CD4-positive, alpha-beta T cell (primary cell): ENCODE measurements at regions not wholly inside any gene's neighbourhood (a gene's known extent, or its start where the extent isn't known, plus 50 kb on each side); places are given as distances from the start of the nearest gene placed in this dataset.

Experiments used
- ATAC-seq: fragments of 200-7000 bp; cut with Tn5 transposase; one replicate; pipeline ENCODE4 v1.10.0; 2022; ENCODE audit warnings: mild to moderate bottlenecking; ENCODE audit not compliant: poor library complexity
- CTCF ChIA-PET: fragments of 350-600 bp; sonication (Branson Sonifier 250); formaldehyde crosslinking; loops from one replicate; lab custom pipeline; 2021; ENCODE audit warnings: antibody characterized with exemption, inconsistent platforms; lab: Charles Lee
- POLR2A ChIA-PET: fragments of 350-600 bp; sonication (Branson Sonifier 250); formaldehyde crosslinking; loops from one replicate; lab custom pipeline; 2021; ENCODE audit warnings: antibody characterized with exemption, inconsistent platforms; lab: Charles Lee
- DNase-seq, 14 experiments: peaks; one replicate each; pipeline ENCODE4 v3.0.0-alpha.2; 2013 to 2020; ENCODE audit warnings: mixed read lengths in 2 of 14
- H3K27ac ChIP-seq, 2 donors: one replicate each; pipeline versions ENCODE4 v1.5.1 to v1.7.0; 2013; ENCODE audit warnings: low read length in 2 of 2, low read depth in 1 of 2, mild to moderate bottlenecking in 1 of 2
- H3K27me3 ChIP-seq, 2 experiments: 1 replicate in 1 of 2; 2 replicates in 1 of 2; pipeline versions ENCODE4 v1.6.1 to v1.7.0; 2013; ENCODE audit warnings: low read length in 2 of 2, control low read depth in 1 of 2, mild to moderate bottlenecking in 1 of 2, moderate library complexity in 1 of 2; ENCODE audit not compliant: insufficient read depth in 2 of 2, control insufficient read depth in 1 of 2
- H3K36me3 ChIP-seq: one replicate; pipeline ENCODE4 v1.6.1; 2013; ENCODE audit warnings: low read length, control low read depth; ENCODE audit not compliant: insufficient read depth
- H3K4me1 ChIP-seq: one replicate; pipeline ENCODE4 v1.6.1; 2013; ENCODE audit warnings: low read length, control low read depth; ENCODE audit not compliant: insufficient read depth
- H3K4me3 ChIP-seq: one replicate; pipeline ENCODE4 v1.5.1; 2013; ENCODE audit warnings: mild to moderate bottlenecking, low read length, moderate library complexity
- H3K9me3 ChIP-seq, 2 experiments: 1 replicate in 1 of 2; 2 replicates in 1 of 2; pipeline versions ENCODE4 v1.6.1 to v1.7.0; 2013; ENCODE audit warnings: low read length in 2 of 2, mild to moderate bottlenecking in 2 of 2, control low read depth in 1 of 2, moderate library complexity in 1 of 2; ENCODE audit not compliant: control insufficient read depth in 1 of 2, insufficient read depth in 1 of 2
- H3K27ac Mint-ChIP-seq: one replicate; pipeline ENCODE4 v1.8.0; 2020; ENCODE audit warnings: mixed read lengths
- H3K27me3 Mint-ChIP-seq: one replicate; pipeline ENCODE4 v1.8.0; 2021; ENCODE audit warnings: mixed read lengths
- H3K36me3 Mint-ChIP-seq: one replicate; pipeline ENCODE4 v1.8.0; 2021; ENCODE audit warnings: low read depth, mixed read lengths
- H3K4me1 Mint-ChIP-seq: one replicate; pipeline ENCODE4 v1.8.0; 2021; ENCODE audit warnings: low read depth, mixed read lengths
- H3K4me3 Mint-ChIP-seq: one replicate; pipeline ENCODE4 v1.8.0; 2020; ENCODE audit warnings: mild to moderate bottlenecking, mixed read lengths
- H3K9me3 Mint-ChIP-seq: one replicate; pipeline ENCODE4 v1.8.0; 2020; ENCODE audit warnings: mixed read lengths
- CTCF ChIP-seq: fragments of 200-600 bp; IDR thresholded peaks from one replicate; pipeline ENCODE4 v1.8.0; 2022; ENCODE audit warnings: antibody characterized with exemption, mild to moderate bottlenecking
- intact Hi-C, 2 experiments: fragments of 100-400 bp; cut with DNase I in 1 of 2; cut with micrococcal nuclease in 1 of 2; formaldehyde crosslinking; loops; one replicate each; pipeline versions ENCODE4 v1.15.1 to v1.9.0; 2023 to 2025; cut with DNase I, micrococcal nuclease

DNA sequence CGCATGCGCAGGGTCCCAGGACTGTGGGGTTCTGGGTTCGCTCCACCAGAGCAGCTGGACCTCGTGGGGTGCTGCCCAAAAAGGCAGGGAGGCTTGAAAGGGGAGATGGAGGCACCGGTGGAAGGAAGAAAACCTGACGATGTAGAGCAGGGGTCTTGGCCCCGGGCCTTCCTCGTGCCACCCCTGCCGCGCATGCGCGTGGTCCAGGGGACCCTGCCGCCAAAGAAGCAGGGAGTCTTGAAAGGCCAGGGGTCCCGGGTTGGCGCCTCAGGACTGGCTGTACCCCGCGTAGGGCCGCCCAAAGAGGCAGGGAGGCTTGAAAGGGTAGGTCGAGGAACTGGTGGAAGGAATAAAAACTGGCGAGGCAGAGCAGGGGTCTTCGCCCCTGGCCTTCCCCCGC, 321.0 kb downstream of the ALG10 start:
- no peak for TF ChIP-seq CTCF
- no peaks in the 10 kb centered on the region for H3K27me3 Mint-ChIP-seq
- Histone ChIP-seq H3K4me1 (no peaks in the 10 kb centered on the region), H3K27ac (no peak overlapping the region), H3K4me3 (no peak overlapping the region), H3K36me3 (no peaks in the 10 kb centered on the region), H3K9me3 (peaks cover 11 to 100% of the 10 kb centered on the region in 2 experiments), H3K27me3 (no peaks in the 10 kb centered on the region)
- ChIA-PET CTCF (no interaction called here), POLR2A (no interaction called here)
- H3K4me1 Mint-ChIP-seq = no peaks in the 10 kb centered on the region
- H3K9me3 Mint-ChIP-seq = no peaks in the 10 kb centered on the region
- no peak overlapping the region for H3K27ac Mint-ChIP-seq
- H3K4me3 Mint-ChIP-seq = no peak overlapping the region
- DNase-seq (no peak), ATAC-seq (no peak)
- intact Hi-C loops = no loop called here
- no peaks in the 10 kb centered on the region for H3K36me3 Mint-ChIP-seq

DNA sequence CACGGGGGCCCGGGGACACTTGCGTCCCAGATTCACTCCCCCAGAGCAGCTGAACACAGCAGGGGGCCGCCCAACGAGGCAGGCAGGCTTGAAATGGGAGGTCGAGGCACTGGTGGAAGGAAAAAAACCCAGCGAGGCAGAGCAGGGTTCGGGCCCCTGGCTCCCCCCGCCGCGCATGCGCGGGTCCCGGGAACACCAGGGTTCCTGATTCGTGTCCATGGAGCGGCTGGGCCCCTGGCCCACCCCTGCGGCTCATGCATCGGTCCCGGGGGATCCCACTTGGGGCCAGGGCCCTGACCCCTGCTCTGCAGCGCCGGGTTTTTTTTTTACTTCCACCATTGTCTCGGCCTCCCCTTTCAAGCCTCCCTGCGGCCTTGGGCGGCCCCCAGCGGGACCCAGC, 321.5 kb downstream of the ALG10 start:
- H3K9me3 ChIP-seq = peaks cover 11 to 100% of the 10 kb centered on the region in 2 experiments

GRCh38 chr12:34344851-34345522, 322.7 kb downstream of the ALG10 start:
- Mint-ChIP-seq H3K36me3 (no peaks in the 10 kb centered on the region), H3K4me3 (no peak overlapping the region), H3K9me3 (no peaks in the 10 kb centered on the region), H3K4me1 (no peaks in the 10 kb centered on the region), H3K27ac (no peak overlapping the region), H3K27me3 (no peaks in the 10 kb centered on the region)
- CTCF ChIA-PET = no interaction called here
- TF ChIP-seq CTCF = no peak
- no peak for ATAC-seq
- H3K27me3 ChIP-seq = no peaks in the 10 kb centered on the region
- no peaks in the 10 kb centered on the region for H3K4me1 ChIP-seq
- H3K4me3 ChIP-seq = no peak overlapping the region
- H3K27ac ChIP-seq = no peak overlapping the region
- H3K36me3 ChIP-seq = no peaks in the 10 kb centered on the region
- intact Hi-C loops = no loop called here
- no peak for DNase-seq
- peaks cover 18 to 100% of the 10 kb centered on the region in 2 experiments for H3K9me3 ChIP-seq
- POLR2A ChIA-PET = no interaction called here

More for the DNA sequence above, 321.5 kb downstream of the ALG10 start:
- Histone ChIP-seq H3K4me3 (no peak overlapping the region), H3K27ac (no peak overlapping the region), H3K36me3 (no peaks in the 10 kb centered on the region), H3K4me1 (no peaks in the 10 kb centered on the region), H3K27me3 (no peaks in the 10 kb centered on the region)
- Mint-ChIP-seq H3K27ac (no peak overlapping the region), H3K4me3 (no peak overlapping the region), H3K36me3 (no peaks in the 10 kb centered on the region), H3K9me3 (no peaks in the 10 kb centered on the region), H3K4me1 (no peaks in the 10 kb centered on the region), H3K27me3 (no peaks in the 10 kb centered on the region)
- no peak for TF ChIP-seq CTCF
- ATAC-seq (no peak), DNase-seq (no peak)
- intact Hi-C loops = no loop called here
- ChIA-PET CTCF (no interaction called here), POLR2A (no interaction called here)
